ENCODE measurements at regions not wholly inside any gene's neighbourhood (a gene's known extent, or its start where the extent isn't known, plus 50 kb on each side); places are given as distances from the start of the nearest gene placed in this dataset.

DNA sequence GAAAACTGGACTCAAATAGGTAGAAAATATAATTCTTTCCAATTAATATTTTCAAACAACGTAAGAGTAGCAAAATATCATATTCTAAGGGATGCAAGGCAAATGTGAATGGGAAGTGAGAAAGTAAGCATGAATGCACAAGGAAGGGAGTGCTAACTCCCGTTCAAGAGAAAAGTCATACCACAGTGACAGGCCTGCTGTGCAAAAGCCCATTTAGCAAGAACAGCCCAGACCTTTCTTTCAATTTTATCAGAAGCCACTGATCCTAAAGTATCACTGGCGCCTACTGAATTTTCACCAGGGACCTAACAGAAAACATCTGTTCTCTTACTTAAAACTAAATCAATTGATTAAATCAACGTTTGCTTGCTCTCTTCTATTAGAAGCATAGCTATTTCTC lies 157.9 kb upstream of the DKK2 start:
- TF ChIP-seq, protein P1, sequence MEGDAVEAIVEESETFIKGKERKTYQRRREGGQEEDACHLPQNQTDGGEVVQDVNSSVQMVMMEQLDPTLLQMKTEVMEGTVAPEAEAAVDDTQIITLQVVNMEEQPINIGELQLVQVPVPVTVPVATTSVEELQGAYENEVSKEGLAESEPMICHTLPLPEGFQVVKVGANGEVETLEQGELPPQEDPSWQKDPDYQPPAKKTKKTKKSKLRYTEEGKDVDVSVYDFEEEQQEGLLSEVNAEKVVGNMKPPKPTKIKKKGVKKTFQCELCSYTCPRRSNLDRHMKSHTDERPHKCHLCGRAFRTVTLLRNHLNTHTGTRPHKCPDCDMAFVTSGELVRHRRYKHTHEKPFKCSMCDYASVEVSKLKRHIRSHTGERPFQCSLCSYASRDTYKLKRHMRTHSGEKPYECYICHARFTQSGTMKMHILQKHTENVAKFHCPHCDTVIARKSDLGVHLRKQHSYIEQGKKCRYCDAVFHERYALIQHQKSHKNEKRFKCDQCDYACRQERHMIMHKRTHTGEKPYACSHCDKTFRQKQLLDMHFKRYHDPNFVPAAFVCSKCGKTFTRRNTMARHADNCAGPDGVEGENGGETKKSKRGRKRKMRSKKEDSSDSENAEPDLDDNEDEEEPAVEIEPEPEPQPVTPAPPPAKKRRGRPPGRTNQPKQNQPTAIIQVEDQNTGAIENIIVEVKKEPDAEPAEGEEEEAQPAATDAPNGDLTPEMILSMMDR (IDR thresholded peaks at IDR 0.05): no peak
- no peak for TF ChIP-seq EZH2 (IDR thresholded peaks at IDR 0.05; ENCODE audit: borderline replicate concordance, insufficient read depth, low read depth, low read length, poor library complexity, severe bottlenecking)

All from B cell (primary cell).